Mesothelial cell of epicardium (in vitro differentiated cells): ENCODE measurements at regions not wholly inside any gene's neighbourhood (a gene's known extent, or its start where the extent isn't known, plus 50 kb on each side); places are given as distances from the start of the nearest gene placed in this dataset.

Source experiments
- DNase-seq, 2 experiments: peaks; one replicate each; pipeline ENCODE4 v3.0.0; 2021; ENCODE audit warnings: low spot score in 2 of 2; ENCODE audit not compliant: unreplicated experiment in 2 of 2
- H3K27ac Mint-ChIP-seq: 2 replicates; pipeline ENCODE4 v1.8.0; 2021; ENCODE audit warnings: mixed read lengths
- H3K27me3 Mint-ChIP-seq: 2 replicates; pipeline ENCODE4 v1.8.0; 2021; ENCODE audit warnings: low read depth, mixed read lengths
- H3K36me3 Mint-ChIP-seq: 2 replicates; pipeline ENCODE4 v1.8.0; 2021; ENCODE audit warnings: mixed read lengths
- H3K4me1 Mint-ChIP-seq: 2 replicates; pipeline ENCODE4 v1.8.0; 2021; ENCODE audit warnings: mixed read lengths
- H3K4me3 Mint-ChIP-seq: 2 replicates; pipeline ENCODE4 v1.8.0; 2021; ENCODE audit warnings: mild to moderate bottlenecking, moderate library complexity, mixed read lengths
- H3K9me3 Mint-ChIP-seq: 2 replicates; pipeline ENCODE4 v1.8.0; 2021; ENCODE audit warnings: mixed read lengths
- TF ChIP-seq, protein P1 (sequence below): fragments of 200-600 bp; sonication (generic); IDR thresholded peaks from one replicate; pipeline ENCODE4 v1.5.0; 2021; ENCODE audit warnings: antibody characterized with exemption; ENCODE audit not compliant: unreplicated experiment

DNA sequence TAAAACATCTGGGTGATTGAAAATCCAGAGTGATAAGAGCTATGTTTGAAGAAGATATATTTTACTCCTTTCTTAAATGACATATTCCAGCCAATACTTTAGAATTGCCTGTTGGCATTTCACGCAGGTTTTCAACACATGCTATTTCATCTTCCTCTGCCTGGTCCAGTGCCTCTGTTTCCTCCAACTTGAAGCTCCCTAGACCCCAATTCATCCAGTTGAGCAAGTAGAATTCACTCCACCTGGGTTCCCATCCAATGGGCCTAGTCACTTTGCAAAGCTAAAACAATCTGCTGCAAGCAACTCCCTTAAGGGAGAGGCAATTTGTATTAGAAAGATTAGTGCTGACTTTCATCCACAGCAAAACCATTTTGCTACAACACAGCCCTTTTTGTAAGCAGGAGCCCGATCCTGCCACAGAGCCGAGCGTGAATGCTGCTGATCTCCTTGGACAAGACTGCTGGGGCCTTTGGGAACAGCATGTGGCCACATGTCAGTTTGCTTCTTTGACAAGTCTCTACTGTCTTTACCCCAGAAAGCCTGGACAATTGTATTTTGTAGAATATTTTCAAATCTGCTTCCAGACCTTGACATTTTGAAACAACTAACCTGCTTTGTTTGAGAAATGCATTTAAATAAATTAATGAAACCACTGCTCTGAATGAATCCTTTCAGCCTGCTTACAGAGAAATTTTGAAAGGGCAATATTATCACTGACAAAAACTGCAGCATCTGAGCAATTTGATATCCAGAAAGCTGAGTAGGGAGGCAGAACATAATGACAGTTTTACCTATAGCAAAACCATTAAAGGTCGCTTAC lies 259.1 kb downstream of the TDRD15 start:
- Mint-ChIP-seq H3K27ac (no peak overlapping the region), H3K9me3 (peaks cover 9% of the 10 kb centered on the region), H3K4me3 (no peak overlapping the region), H3K4me1 (no peaks in the 10 kb centered on the region), H3K27me3 (peaks cover 6% of the 10 kb centered on the region), H3K36me3 (no peaks in the 10 kb centered on the region)
- TF ChIP-seq, protein P1, sequence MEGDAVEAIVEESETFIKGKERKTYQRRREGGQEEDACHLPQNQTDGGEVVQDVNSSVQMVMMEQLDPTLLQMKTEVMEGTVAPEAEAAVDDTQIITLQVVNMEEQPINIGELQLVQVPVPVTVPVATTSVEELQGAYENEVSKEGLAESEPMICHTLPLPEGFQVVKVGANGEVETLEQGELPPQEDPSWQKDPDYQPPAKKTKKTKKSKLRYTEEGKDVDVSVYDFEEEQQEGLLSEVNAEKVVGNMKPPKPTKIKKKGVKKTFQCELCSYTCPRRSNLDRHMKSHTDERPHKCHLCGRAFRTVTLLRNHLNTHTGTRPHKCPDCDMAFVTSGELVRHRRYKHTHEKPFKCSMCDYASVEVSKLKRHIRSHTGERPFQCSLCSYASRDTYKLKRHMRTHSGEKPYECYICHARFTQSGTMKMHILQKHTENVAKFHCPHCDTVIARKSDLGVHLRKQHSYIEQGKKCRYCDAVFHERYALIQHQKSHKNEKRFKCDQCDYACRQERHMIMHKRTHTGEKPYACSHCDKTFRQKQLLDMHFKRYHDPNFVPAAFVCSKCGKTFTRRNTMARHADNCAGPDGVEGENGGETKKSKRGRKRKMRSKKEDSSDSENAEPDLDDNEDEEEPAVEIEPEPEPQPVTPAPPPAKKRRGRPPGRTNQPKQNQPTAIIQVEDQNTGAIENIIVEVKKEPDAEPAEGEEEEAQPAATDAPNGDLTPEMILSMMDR = no peak
- DNase-seq = no peak

GRCh38 chr2:21386666-21387065 lies 262.9 kb downstream of the TDRD15 start:
- Mint-ChIP-seq H3K4me3 (no peak overlapping the region), H3K27me3 (peaks cover 10% of the 10 kb centered on the region), H3K27ac (no peak overlapping the region), H3K9me3 (peaks cover 7% of the 10 kb centered on the region), H3K4me1 (no peaks in the 10 kb centered on the region), H3K36me3 (no peaks in the 10 kb centered on the region)
- no peak for DNase-seq
- TF ChIP-seq, protein P1 = no peak

DNA sequence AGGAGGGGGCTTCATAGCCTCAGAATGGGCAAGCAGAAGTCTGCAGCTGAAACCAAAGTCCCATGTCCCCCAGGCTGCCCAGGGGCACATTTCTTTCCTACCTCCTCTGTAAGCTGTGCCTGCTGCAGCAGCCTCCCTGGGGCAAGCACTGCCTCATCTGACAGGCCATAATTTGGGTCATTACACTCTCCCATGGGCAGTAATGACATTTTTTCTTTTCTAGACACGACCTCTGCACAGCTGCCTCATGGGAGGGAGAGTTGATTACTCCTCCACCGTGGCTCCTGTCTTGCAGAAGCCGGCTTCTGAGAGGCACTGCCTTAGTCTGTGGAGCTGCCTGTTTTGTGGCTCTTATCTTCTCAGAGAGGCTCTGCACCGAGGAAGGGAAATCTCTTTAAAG lies 268.9 kb downstream of the TDRD15 start:
- H3K27ac Mint-ChIP-seq = no peak overlapping the region
- no peaks in the 10 kb centered on the region for H3K36me3 Mint-ChIP-seq
- TF ChIP-seq, protein P1 = no peak
- peaks cover 4% of the 10 kb centered on the region for H3K9me3 Mint-ChIP-seq
- H3K4me3 Mint-ChIP-seq = no peak overlapping the region
- peaks cover 7% of the 10 kb centered on the region for H3K4me1 Mint-ChIP-seq
- DNase-seq = no peak
- peaks cover 6% of the 10 kb centered on the region for H3K27me3 Mint-ChIP-seq

DNA sequence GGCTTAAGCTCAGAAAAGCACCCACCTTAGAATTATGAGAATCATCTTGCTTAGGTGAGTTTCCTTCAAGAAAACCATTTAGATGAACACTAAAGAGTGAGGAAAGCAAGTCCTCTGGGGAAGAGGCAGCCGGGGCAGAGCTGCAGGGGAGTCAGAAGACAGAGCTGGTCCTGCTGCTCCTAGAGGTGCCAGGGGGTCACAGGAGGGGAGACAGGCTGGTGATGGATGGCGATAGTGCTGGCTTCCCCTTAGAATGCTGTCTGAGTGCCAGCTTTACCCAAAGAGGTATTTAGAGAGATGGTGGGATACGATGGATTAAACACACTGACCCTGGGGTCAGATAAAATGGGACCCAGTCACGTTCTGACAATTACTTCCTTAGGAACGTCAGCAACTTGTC lies 269.4 kb downstream of the TDRD15 start:
- no peaks in the 10 kb centered on the region for H3K36me3 Mint-ChIP-seq
- peaks cover 7% of the 10 kb centered on the region for H3K4me1 Mint-ChIP-seq
- no peak overlapping the region for H3K27ac Mint-ChIP-seq
- DNase-seq = no peak
- no peak overlapping the region for H3K4me3 Mint-ChIP-seq
- TF ChIP-seq, protein P1 = no peak
- peaks cover 6% of the 10 kb centered on the region for H3K27me3 Mint-ChIP-seq
- H3K9me3 Mint-ChIP-seq = peaks cover 4% of the 10 kb centered on the region

DNA sequence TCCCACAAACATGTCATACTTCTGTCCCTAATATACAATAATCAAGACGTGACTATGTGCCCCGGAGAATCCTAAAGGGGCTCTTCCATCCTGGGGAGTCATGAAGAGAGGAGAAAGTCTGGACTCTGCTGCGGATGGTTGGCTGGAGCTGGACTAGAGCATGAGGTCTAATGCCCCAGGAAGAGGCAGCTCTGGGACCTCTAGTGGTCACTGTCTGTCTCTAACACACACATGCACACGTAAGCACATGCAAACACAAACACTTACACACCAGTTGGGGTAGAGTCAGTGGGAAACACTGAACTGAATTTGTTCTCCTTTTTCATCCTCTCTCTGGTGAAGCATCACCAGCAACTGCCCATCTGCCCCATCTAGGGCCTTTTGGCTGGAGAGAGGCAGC lies 271.6 kb downstream of the TDRD15 start:
- H3K27ac Mint-ChIP-seq = no peak overlapping the region

More for the DNA sequence above, 271.6 kb downstream of the TDRD15 start:
- Mint-ChIP-seq H3K27me3 (peaks cover 3% of the 10 kb centered on the region), H3K4me3 (no peak overlapping the region), H3K36me3 (no peaks in the 10 kb centered on the region), H3K4me1 (peaks cover 7% of the 10 kb centered on the region), H3K9me3 (no peaks in the 10 kb centered on the region)
- DNase-seq = no peak
- TF ChIP-seq, protein P1 = no peak
